ENCODE measurements at regions not wholly inside any gene's neighbourhood (a gene's known extent, or its start where the extent isn't known, plus 50 kb on each side); places are given as distances from the start of the nearest gene placed in this dataset.

DNA sequence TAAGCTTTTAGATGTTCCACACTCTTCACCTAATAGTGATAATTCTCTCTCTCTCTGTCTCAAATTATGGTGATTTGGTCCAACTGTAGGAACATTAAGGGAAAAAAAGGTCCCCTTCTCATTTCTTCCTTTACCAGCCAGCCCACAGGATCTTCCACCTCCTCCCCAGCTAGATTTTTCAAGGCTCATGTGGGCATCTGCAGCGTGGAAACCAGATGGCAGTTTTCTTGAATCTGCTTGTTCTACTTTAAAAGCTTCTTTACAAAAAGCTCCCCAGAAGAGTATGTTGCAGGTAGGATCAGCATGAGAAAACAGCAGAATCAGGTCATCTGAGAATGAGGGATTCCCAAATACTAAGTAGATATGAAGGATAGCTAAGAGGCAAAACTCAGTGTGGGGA is 208.6 kb upstream of the PFN2 start:
- H3K4me3 ChIP-seq: no peak overlapping the region
- no peak overlapping the region for H2AFZ ChIP-seq
- no peak overlapping the region for H3K9ac ChIP-seq
- no peaks in the 10 kb centered on the region for H3K9me3 ChIP-seq (ENCODE audit: low read depth)
- no peak for DNase-seq
- H3K27ac ChIP-seq: no peak overlapping the region
- H3K36me3 ChIP-seq (ENCODE audit: low read depth): no peaks in the 10 kb centered on the region
- peaks cover 17% of the 10 kb centered on the region for H3F3A ChIP-seq (ENCODE audit: insufficient read depth)
- no peaks in the 10 kb centered on the region for H3K9me2 ChIP-seq (ENCODE audit: insufficient read depth)
- H4K20me1 ChIP-seq (ENCODE audit: insufficient read depth): no peaks in the 10 kb centered on the region
- in situ Hi-C loops (cut with MboI): loop anchor here (25.0 kb wide), 1 partner anchor 667 kb away; no protein-coding TSS in a partner anchor
- TF ChIP-seq EZH2phosphoT487 (IDR thresholded peaks at IDR 0.05; ENCODE audit: insufficient read depth, low read depth) (no peak), EZH2 (IDR thresholded peaks at IDR 0.05; ENCODE audit: insufficient read depth, poor library complexity, severe bottlenecking) (no peak)
- H3K27me3 ChIP-seq (replicated peaks; ENCODE audit: insufficient read depth): no peaks in the 10 kb centered on the region
- H3K79me2 ChIP-seq (ENCODE audit: insufficient read depth): no peaks in the 10 kb centered on the region
- 91 to 96% methylated on average over 1 of the region's 1 CpG for WGBS, 2 experiments (ENCODE audit: low coverage in 1 of 2, low lambda C conversion rate in 2 of 2, missing lambda C conversion rate in 2 of 2)
- H3K4me1 ChIP-seq (ENCODE audit: insufficient read depth): peaks cover 13% of the 10 kb centered on the region
- no peak overlapping the region for H3K4me2 ChIP-seq (ENCODE audit: unreplicated experiment)

DNA sequence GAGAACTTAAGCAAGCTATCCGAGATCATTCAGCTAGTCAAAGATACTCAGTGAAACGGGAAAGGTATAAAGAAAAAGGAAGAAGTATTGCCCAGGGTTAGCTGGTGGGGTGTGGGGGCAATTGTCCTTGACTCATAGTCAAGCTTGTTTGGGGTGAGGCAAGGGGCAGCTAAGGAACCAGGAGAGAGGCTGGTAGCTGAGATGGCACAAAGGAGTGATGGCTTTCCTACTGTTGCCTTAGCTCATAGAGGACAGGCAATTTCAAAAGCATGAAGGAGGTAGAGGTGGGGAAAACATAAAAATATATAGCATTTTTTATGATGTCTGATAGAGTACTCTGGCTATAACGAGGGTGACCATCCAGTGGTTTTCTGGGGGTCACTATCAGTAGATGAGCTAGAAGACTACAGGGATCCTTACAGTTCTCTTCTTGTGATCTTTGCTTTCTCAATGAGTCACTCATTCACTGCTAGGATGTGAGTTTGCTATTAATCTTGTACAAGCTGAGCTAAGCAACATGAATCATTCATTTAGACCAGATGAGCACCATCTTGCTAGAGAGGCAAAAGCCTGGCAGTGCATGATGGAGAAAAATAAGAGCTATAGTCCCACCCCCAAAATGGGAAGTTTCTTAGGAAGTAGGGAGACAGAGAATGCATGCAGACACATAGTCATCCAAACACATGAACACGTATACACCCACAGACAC is 207.1 kb upstream of the PFN2 start:
- no peak for TF ChIP-seq EZH2phosphoT487 (IDR thresholded peaks at IDR 0.05; ENCODE audit: insufficient read depth, low read depth)
- TF ChIP-seq EZH2 (IDR thresholded peaks at IDR 0.05; ENCODE audit: insufficient read depth, poor library complexity, severe bottlenecking): no peak
- peak; percentile 79 for DNase-seq
- Histone ChIP-seq H3K4me3 (no peak overlapping the region), H4K20me1 (ENCODE audit: insufficient read depth) (no peaks in the 10 kb centered on the region), H3K9me3 (ENCODE audit: low read depth) (no peaks in the 10 kb centered on the region), H3F3A (ENCODE audit: insufficient read depth) (peaks cover 15% of the 10 kb centered on the region; the same call in 1 of the 2 replicates), H3K9me2 (ENCODE audit: insufficient read depth) (no peaks in the 10 kb centered on the region), H3K27ac (no peak overlapping the region), H2AFZ (no peak overlapping the region), H3K4me1 (ENCODE audit: insufficient read depth) (peaks cover 5% of the 10 kb centered on the region; the same call in 1 of the 2 replicates), H3K36me3 (ENCODE audit: low read depth) (no peaks in the 10 kb centered on the region), H3K79me2 (ENCODE audit: insufficient read depth) (no peaks in the 10 kb centered on the region), H3K27me3 (replicated peaks; ENCODE audit: insufficient read depth) (no peaks in the 10 kb centered on the region), H3K4me2 (ENCODE audit: unreplicated experiment) (no peak overlapping the region), H3K9ac (no peak overlapping the region)
- WGBS, 2 experiments (ENCODE audit: low coverage in 1 of 2, low lambda C conversion rate in 2 of 2, missing lambda C conversion rate in 2 of 2): 83 to 85% methylated on average over 4 of the region's 4 CpGs
- in situ Hi-C loops (cut with MboI): loop anchor here (25.0 kb wide), 1 partner anchor 666 kb away; no protein-coding TSS in a partner anchor

DNA sequence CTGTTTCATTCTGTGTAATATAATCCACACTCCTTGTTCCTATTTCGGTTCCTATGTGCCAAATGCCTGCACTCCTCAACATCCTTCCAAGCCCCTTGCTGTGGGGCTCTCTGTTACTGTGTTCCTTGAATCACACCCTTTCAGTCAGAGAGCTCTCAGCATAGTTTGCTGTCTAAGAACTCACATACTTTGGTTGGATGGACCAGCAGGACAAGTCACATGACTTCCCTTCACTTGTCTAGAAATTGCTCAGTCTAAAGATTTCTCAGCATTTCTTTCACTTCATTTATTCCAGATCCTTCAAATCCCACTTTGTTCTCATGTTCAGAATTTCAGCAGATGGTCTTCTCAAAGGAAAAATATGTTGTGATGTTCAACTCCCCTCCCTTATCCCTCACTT is 203.5 kb upstream of the PFN2 start:
- no peaks in the 10 kb centered on the region for H4K20me1 ChIP-seq (ENCODE audit: insufficient read depth)
- TF ChIP-seq EZH2 (IDR thresholded peaks at IDR 0.05; ENCODE audit: insufficient read depth, poor library complexity, severe bottlenecking) (no peak), EZH2phosphoT487 (IDR thresholded peaks at IDR 0.05; ENCODE audit: insufficient read depth, low read depth) (no peak)
- WGBS, 2 experiments (ENCODE audit: low coverage in 1 of 2, low lambda C conversion rate in 2 of 2, missing lambda C conversion rate in 2 of 2): 95 to 100% methylated on average over 1 of the region's 1 CpG
- H3K4me3 ChIP-seq: no peak overlapping the region
- H3K36me3 ChIP-seq (ENCODE audit: low read depth): no peaks in the 10 kb centered on the region
- H3K9me3 ChIP-seq (ENCODE audit: low read depth): no peaks in the 10 kb centered on the region
- 0 out of 2 replicates have a peak, but pooled peaks cover 7% of the 10 kb centered on the region for H3F3A ChIP-seq (ENCODE audit: insufficient read depth)
- no peak for DNase-seq
- H3K4me2 ChIP-seq (ENCODE audit: unreplicated experiment): no peak overlapping the region
- no peak overlapping the region for H2AFZ ChIP-seq
- H3K4me1 ChIP-seq (ENCODE audit: insufficient read depth): peaks cover 8% of the 10 kb centered on the region; the same call in 1 of the 2 replicates
- H3K27ac ChIP-seq: no peak overlapping the region
- no peaks in the 10 kb centered on the region for H3K27me3 ChIP-seq (replicated peaks; ENCODE audit: insufficient read depth)
- H3K9ac ChIP-seq: no peak overlapping the region
- H3K9me2 ChIP-seq (ENCODE audit: insufficient read depth): no peaks in the 10 kb centered on the region
- H3K79me2 ChIP-seq (ENCODE audit: insufficient read depth): no peaks in the 10 kb centered on the region
- in situ Hi-C loops (cut with MboI): no loop called here

DNA sequence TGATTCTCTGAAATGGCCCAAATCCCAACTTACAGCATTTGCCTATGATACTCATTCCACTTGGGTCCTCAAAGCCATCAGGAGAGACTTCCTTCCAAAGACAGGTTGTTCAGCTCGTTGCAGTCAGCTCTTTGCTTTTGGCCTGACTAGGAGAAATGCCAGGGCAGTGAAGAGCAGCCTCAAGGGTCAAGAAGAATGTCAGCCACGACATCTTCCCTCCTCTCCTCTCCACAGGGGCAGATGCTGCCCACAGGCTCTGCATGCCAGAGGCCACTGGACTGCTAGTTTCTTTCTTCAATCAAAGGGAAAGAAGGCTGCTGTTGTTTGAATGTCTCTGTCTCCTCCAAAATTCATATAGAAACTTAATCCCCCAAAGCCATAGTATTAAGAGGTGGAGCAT is 201.7 kb upstream of the PFN2 start:
- DNase-seq: no peak
- H3K9me2 ChIP-seq (ENCODE audit: insufficient read depth): no peaks in the 10 kb centered on the region
- H3K36me3 ChIP-seq (ENCODE audit: low read depth): no peaks in the 10 kb centered on the region
- no peak overlapping the region for H3K27ac ChIP-seq
- H2AFZ ChIP-seq: no peak overlapping the region
- no peaks in the 10 kb centered on the region for H3K79me2 ChIP-seq (ENCODE audit: insufficient read depth)
- in situ Hi-C loops (cut with MboI): no loop called here
- H3K9ac ChIP-seq: no peak overlapping the region
- WGBS, 2 experiments (ENCODE audit: low coverage in 1 of 2, low lambda C conversion rate in 2 of 2, missing lambda C conversion rate in 2 of 2): 83 to 90% methylated on average over 2 of the region's 2 CpGs
- TF ChIP-seq EZH2phosphoT487 (IDR thresholded peaks at IDR 0.05; ENCODE audit: insufficient read depth, low read depth) (no peak), EZH2 (IDR thresholded peaks at IDR 0.05; ENCODE audit: insufficient read depth, poor library complexity, severe bottlenecking) (no peak)
- H3F3A ChIP-seq (ENCODE audit: insufficient read depth): no peaks in the 10 kb centered on the region
- no peak overlapping the region for H3K4me3 ChIP-seq
- H3K4me1 ChIP-seq (ENCODE audit: insufficient read depth): peaks cover 13% of the 10 kb centered on the region; the same call in 1 of the 2 replicates
- no peaks in the 10 kb centered on the region for H3K27me3 ChIP-seq (replicated peaks; ENCODE audit: insufficient read depth)
- no peaks in the 10 kb centered on the region for H4K20me1 ChIP-seq (ENCODE audit: insufficient read depth)
- no peaks in the 10 kb centered on the region for H3K9me3 ChIP-seq (ENCODE audit: low read depth)
- no peak overlapping the region for H3K4me2 ChIP-seq (ENCODE audit: unreplicated experiment)
